ENCODE measurements at regions not wholly inside any gene's neighbourhood (a gene's known extent, or its start where the extent isn't known, plus 50 kb on each side); places are given as distances from the start of the nearest gene placed in this dataset.

- Mint-ChIP-seq H3K27me3 (no peaks in the 10 kb centered on the region), H3K9me3 (no peaks in the 10 kb centered on the region), H3K4me1 (ENCODE audit: unreplicated experiment) (no peaks in the 10 kb centered on the region), H3K36me3 (no peaks in the 10 kb centered on the region), H3K4me3 (no peak overlapping the region), H3K27ac (no peak overlapping the region)
- no peak for TF ChIP-seq CTCF (conservative IDR thresholded peaks at IDR 0.05)
- no peak for DNase-seq (ENCODE audit: extremely low spot score, unreplicated experiment)
Observed at GRCh38 chr12:60394665-60395064, 798.8 kb downstream of the SLC16A7 start.

- Mint-ChIP-seq H3K4me1 (ENCODE audit: unreplicated experiment) (no peaks in the 10 kb centered on the region), H3K9me3 (no peaks in the 10 kb centered on the region), H3K27ac (no peak overlapping the region), H3K27me3 (no peaks in the 10 kb centered on the region), H3K4me3 (no peak overlapping the region), H3K36me3 (no peaks in the 10 kb centered on the region)
- no peak for TF ChIP-seq CTCF (conservative IDR thresholded peaks at IDR 0.05)
- no peak for DNase-seq (ENCODE audit: extremely low spot score, unreplicated experiment)
Observed at GRCh38 chr12:60398547-60398946, 802.7 kb downstream of the SLC16A7 start.

- no peak for TF ChIP-seq CTCF (conservative IDR thresholded peaks at IDR 0.05)
- H3K27me3 Mint-ChIP-seq = no peaks in the 10 kb centered on the region
- DNase-seq (ENCODE audit: extremely low spot score, unreplicated experiment) = no peak
- H3K4me1 Mint-ChIP-seq (ENCODE audit: unreplicated experiment) = no peaks in the 10 kb centered on the region
- no peak overlapping the region for H3K4me3 Mint-ChIP-seq
- H3K36me3 Mint-ChIP-seq = no peaks in the 10 kb centered on the region
- no peak overlapping the region for H3K27ac Mint-ChIP-seq
- no peaks in the 10 kb centered on the region for H3K9me3 Mint-ChIP-seq
Observed at GRCh38 chr12:60399064-60399463, 803.2 kb downstream of the SLC16A7 start.

- H3K27me3 Mint-ChIP-seq = no peaks in the 10 kb centered on the region
- DNase-seq (ENCODE audit: extremely low spot score, unreplicated experiment) = no peak
- H3K9me3 Mint-ChIP-seq = no peaks in the 10 kb centered on the region
- TF ChIP-seq CTCF (conservative IDR thresholded peaks at IDR 0.05) = no peak
- no peaks in the 10 kb centered on the region for H3K4me1 Mint-ChIP-seq (ENCODE audit: unreplicated experiment)
- no peaks in the 10 kb centered on the region for H3K36me3 Mint-ChIP-seq
- no peak overlapping the region for H3K4me3 Mint-ChIP-seq
- H3K27ac Mint-ChIP-seq = no peak overlapping the region
Observed at GRCh38 chr12:60402996-60403395, 807.2 kb downstream of the SLC16A7 start.

- Mint-ChIP-seq H3K36me3 (no peaks in the 10 kb centered on the region), H3K4me1 (ENCODE audit: unreplicated experiment) (no peaks in the 10 kb centered on the region), H3K4me3 (no peak overlapping the region), H3K27me3 (no peaks in the 10 kb centered on the region), H3K27ac (no peak overlapping the region), H3K9me3 (peaks cover 4% of the 10 kb centered on the region)
- TF ChIP-seq CTCF (conservative IDR thresholded peaks at IDR 0.05) = no peak
- no peak for DNase-seq (ENCODE audit: extremely low spot score, unreplicated experiment)
Observed at GRCh38 chr12:60415351-60415750, 819.5 kb downstream of the SLC16A7 start.

GRCh38 chr12:60419986-60420385 lies 824.2 kb downstream of the SLC16A7 start:
- H3K36me3 Mint-ChIP-seq = no peaks in the 10 kb centered on the region
- H3K9me3 Mint-ChIP-seq = peaks cover 4% of the 10 kb centered on the region
- no peak for DNase-seq (ENCODE audit: extremely low spot score, unreplicated experiment)
- H3K4me3 Mint-ChIP-seq = no peak overlapping the region
- H3K27me3 Mint-ChIP-seq = no peaks in the 10 kb centered on the region
- no peak for TF ChIP-seq CTCF (conservative IDR thresholded peaks at IDR 0.05)
- no peaks in the 10 kb centered on the region for H3K4me1 Mint-ChIP-seq (ENCODE audit: unreplicated experiment)
- H3K27ac Mint-ChIP-seq = no peak overlapping the region
